Gastroesophageal sphincter (tissue), 4 donors: ENCODE measurements at regions not wholly inside any gene's neighbourhood (a gene's known extent, or its start where the extent isn't known, plus 50 kb on each side); places are given as distances from the start of the nearest gene placed in this dataset.

Experiments used
- ATAC-seq: fragments of 150-250 bp; one replicate; pipeline ENCODE4 v1.9.1; 2016; ENCODE audit warnings: mild to moderate bottlenecking, moderate library complexity
- H3K27ac ChIP-seq, 4 donors: fragments of 200-600 bp; sonication (generic) in 3 of 4; 1 replicate in 3 of 4; 2 replicates in 1 of 4; pipeline ENCODE4 v1.5.1; 2016 to 2019
- H3K27me3 ChIP-seq: fragments of 200-600 bp; sonication (generic); one replicate; pipeline ENCODE4 v1.5.1; 2019
- H3K36me3 ChIP-seq, 2 donors: fragments of 200-600 bp; sonication (generic); one replicate each; pipeline ENCODE4 v1.5.1; 2019; ENCODE audit warnings: control low read depth in 1 of 2
- H3K4me1 ChIP-seq, 3 donors: fragments of 200-600 bp; sonication (generic); 1 replicate in 2 of 3; 2 replicates in 1 of 3; pipeline ENCODE4 v1.5.1; 2016 to 2019; ENCODE audit warnings: control low read depth in 2 of 3
- H3K4me3 ChIP-seq, 2 donors: fragments of 200-600 bp; sonication (generic); one replicate each; pipeline ENCODE4 v1.5.1; 2019; ENCODE audit warnings: mild to moderate bottlenecking in 1 of 2, moderate library complexity in 1 of 2
- H3K9me3 ChIP-seq, 3 donors: fragments of 200-600 bp; sonication (generic); one replicate each; pipeline ENCODE4 v1.5.1; 2017 to 2019; ENCODE audit warnings: control low read depth in 2 of 3
- EP300 ChIP-seq: sonication (generic); formaldehyde crosslinking; IDR thresholded peaks from one replicate; pipeline ENCODE4 v1.6.1; 2017; ENCODE audit warnings: antibody characterized with exemption, mild to moderate bottlenecking
- POLR2A ChIP-seq, 2 donors: fragments of 450-650 bp; IDR thresholded peaks; one replicate each; pipeline ENCODE4 v1.6.1; 2017; ENCODE audit warnings: antibody characterized with exemption in 2 of 2, mild to moderate bottlenecking in 2 of 2, moderate library complexity in 1 of 2
- POLR2AphosphoS5 ChIP-seq: sonication (generic); formaldehyde crosslinking; IDR thresholded peaks from one replicate; pipeline ENCODE4 v1.6.1; 2017; ENCODE audit warnings: antibody characterized with exemption
- WGBS, 2 donors: methylation state at CpG; one replicate each; pipeline ENCODE4 v1.1.5; 2018; ENCODE audit warnings: low coverage in 1 of 2; 5-methylcytosine and 5-hydroxymethylcytosine counted together
- TF ChIP-seq, protein P1 (sequence below), 4 experiments: fragments of 200-600 bp in 2 of 4; fragments of 450-650 bp in 2 of 4; sonication (generic) in 1 of 4; IDR thresholded peaks; one replicate each; pipeline ENCODE4 v1.5.1; 2017 to 2019; ENCODE audit warnings: antibody characterized with exemption in 4 of 4, mild to moderate bottlenecking in 2 of 4, moderate library complexity in 2 of 4

DNA sequence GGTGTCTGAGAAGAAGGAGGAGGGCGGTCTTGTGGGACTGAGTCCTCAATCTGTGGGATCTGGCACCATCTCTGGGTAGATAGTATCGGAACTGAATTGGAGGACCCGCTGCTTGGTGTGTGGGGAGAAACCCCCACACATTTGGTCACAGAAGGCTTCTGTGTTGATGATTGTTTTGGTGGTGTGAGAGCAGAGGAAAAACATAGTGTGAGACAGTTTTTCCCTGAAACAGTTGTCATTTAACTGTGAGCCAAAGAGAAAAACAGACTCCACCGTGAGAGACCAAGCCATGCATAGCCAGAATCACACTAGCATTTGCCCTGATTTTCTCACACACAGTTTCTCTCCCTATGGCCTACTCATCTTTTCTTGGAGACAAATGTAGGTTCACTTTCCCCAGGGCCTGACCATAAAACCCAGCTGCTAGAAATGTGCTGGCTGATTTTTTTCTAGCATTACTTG lies 91.4 kb upstream of the FLRT2 start:
- Histone ChIP-seq H3K9me3 (no peaks in the 10 kb centered on the region), H3K27me3 (no peaks in the 10 kb centered on the region), H3K27ac (no peak overlapping the region), H3K4me3 (no peak overlapping the region), H3K4me1 (no peaks in the 10 kb centered on the region), H3K36me3 (no peaks in the 10 kb centered on the region)
- ATAC-seq, result no peak
- WGBS, 2 donors, result 60% methylated on average over 2 to 3 of the region's 4 CpGs
- TF ChIP-seq POLR2A (IDR thresholded peaks at IDR 0.05), result no peak

DNA sequence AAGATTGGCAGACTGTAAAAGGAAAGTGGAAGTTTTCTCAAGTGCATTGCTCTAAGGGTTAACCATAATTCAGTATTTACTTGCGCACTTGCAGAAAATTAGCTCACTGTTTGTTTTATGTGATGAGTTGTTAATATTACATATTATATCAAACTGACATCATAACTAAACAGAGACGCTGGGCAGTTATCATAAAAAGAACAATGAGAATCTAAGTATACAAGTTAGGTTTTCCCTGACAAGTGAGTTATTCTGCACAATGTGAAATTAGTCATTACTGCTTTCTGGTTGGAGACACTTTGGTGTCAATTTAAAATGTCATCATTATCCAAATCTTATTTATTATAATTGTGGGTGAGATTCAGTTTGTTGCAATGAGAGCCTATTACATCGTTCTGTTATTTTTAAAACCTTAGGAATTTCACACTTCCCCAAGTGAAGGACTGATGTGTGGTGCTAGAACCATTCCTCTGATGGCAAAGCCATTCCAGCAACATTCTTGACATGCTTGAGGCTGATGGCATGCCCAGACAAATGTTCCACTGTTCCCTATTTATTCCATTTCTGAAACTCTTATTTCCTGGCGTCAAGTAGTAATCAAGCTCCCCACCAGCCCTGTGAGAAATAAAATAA lies 90.1 kb upstream of the FLRT2 start:
- no peaks in the 10 kb centered on the region for H3K9me3 ChIP-seq
- H3K36me3 ChIP-seq, result no peaks in the 10 kb centered on the region
- 20 to 42% methylated on average over 4 of the region's 4 CpGs for WGBS, 2 donors
- TF ChIP-seq POLR2AphosphoS5 (no peak), EP300 (no peak), POLR2A (IDR thresholded peaks at IDR 0.05) (no peak)
- TF ChIP-seq, protein P1, sequence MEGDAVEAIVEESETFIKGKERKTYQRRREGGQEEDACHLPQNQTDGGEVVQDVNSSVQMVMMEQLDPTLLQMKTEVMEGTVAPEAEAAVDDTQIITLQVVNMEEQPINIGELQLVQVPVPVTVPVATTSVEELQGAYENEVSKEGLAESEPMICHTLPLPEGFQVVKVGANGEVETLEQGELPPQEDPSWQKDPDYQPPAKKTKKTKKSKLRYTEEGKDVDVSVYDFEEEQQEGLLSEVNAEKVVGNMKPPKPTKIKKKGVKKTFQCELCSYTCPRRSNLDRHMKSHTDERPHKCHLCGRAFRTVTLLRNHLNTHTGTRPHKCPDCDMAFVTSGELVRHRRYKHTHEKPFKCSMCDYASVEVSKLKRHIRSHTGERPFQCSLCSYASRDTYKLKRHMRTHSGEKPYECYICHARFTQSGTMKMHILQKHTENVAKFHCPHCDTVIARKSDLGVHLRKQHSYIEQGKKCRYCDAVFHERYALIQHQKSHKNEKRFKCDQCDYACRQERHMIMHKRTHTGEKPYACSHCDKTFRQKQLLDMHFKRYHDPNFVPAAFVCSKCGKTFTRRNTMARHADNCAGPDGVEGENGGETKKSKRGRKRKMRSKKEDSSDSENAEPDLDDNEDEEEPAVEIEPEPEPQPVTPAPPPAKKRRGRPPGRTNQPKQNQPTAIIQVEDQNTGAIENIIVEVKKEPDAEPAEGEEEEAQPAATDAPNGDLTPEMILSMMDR (IDR thresholded peaks at IDR 0.05), result no peak
- H3K27me3 ChIP-seq, result no peaks in the 10 kb centered on the region
- no peak overlapping the region for H3K4me3 ChIP-seq
- H3K4me1 ChIP-seq, result no peaks in the 10 kb centered on the region
- H3K27ac ChIP-seq, result no peak overlapping the region
- no peak for ATAC-seq

GRCh38 chr14:85441909-85442643 lies 87.9 kb upstream of the FLRT2 start:
- no peak for ATAC-seq
- Histone ChIP-seq H3K27ac (no peak overlapping the region), H3K9me3 (no peaks in the 10 kb centered on the region), H3K27me3 (no peaks in the 10 kb centered on the region), H3K4me1 (no peaks in the 10 kb centered on the region), H3K36me3 (no peaks in the 10 kb centered on the region), H3K4me3 (no peak overlapping the region)
- TF ChIP-seq POLR2AphosphoS5 (no peak), EP300 (no peak), POLR2A (IDR thresholded peaks at IDR 0.05) (no peak)
- TF ChIP-seq, protein P1 (IDR thresholded peaks at IDR 0.05), result no peak
- 69 to 81% methylated on average over 2 of the region's 2 CpGs for WGBS, 2 donors

DNA sequence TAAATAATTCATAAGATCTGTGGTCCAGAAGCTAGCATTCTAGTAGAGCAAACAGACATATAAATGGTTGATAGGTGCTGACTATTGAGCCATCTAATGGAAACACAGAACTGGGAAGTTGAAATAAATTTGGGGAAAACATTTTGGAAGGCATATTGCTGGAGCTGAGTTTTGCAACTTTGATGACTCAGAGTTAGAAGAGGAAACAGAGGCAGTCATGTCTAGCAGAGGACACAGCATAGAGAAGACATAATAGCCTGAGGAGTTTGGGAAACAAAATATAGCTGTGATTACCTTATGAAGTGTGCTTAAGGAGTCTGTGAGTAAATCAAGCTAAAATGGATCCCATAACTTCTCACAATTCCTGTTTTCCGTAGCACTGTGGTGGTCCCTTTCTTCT lies 86.9 kb upstream of the FLRT2 start:
- no peak for TF ChIP-seq POLR2AphosphoS5
- TF ChIP-seq, protein P1 (IDR thresholded peaks at IDR 0.05), result no peak
- no peak for TF ChIP-seq POLR2A (IDR thresholded peaks at IDR 0.05)
- TF ChIP-seq EP300, result no peak
- H3K27me3 ChIP-seq, result no peaks in the 10 kb centered on the region
- no peaks in the 10 kb centered on the region for H3K36me3 ChIP-seq
- no peak for ATAC-seq
- 78 to 100% methylated on average over 1 of the region's 1 CpG for WGBS, 2 donors
- H3K4me1 ChIP-seq, result no peaks in the 10 kb centered on the region
- H3K4me3 ChIP-seq, result no peak overlapping the region
- no peak overlapping the region for H3K27ac ChIP-seq
- no peaks in the 10 kb centered on the region for H3K9me3 ChIP-seq

GRCh38 chr14:85444635-85445034 lies 85.3 kb upstream of the FLRT2 start:
- ATAC-seq, result no peak
- TF ChIP-seq, protein P1 (IDR thresholded peaks at IDR 0.05), result no peak
- Histone ChIP-seq H3K4me3 (no peak overlapping the region), H3K36me3 (no peaks in the 10 kb centered on the region), H3K27me3 (no peaks in the 10 kb centered on the region), H3K27ac (no peak overlapping the region), H3K4me1 (no peaks in the 10 kb centered on the region), H3K9me3 (no peaks in the 10 kb centered on the region)
- 86 to 93% methylated on average over 2 of the region's 3 CpGs for WGBS, 2 donors
